ENCODE measurements at regions not wholly inside any gene's neighbourhood (a gene's known extent, or its start where the extent isn't known, plus 50 kb on each side); places are given as distances from the start of the nearest gene placed in this dataset.

GRCh38 chr2:40043641-40044040, 264.6 kb upstream of the THUMPD2 start:
- DNase-seq (ENCODE audit: low read depth): no peak
- no peak overlapping the region for H3K4me3 ChIP-seq (ENCODE audit: low read depth, low read length)
- TF ChIP-seq, protein P1, sequence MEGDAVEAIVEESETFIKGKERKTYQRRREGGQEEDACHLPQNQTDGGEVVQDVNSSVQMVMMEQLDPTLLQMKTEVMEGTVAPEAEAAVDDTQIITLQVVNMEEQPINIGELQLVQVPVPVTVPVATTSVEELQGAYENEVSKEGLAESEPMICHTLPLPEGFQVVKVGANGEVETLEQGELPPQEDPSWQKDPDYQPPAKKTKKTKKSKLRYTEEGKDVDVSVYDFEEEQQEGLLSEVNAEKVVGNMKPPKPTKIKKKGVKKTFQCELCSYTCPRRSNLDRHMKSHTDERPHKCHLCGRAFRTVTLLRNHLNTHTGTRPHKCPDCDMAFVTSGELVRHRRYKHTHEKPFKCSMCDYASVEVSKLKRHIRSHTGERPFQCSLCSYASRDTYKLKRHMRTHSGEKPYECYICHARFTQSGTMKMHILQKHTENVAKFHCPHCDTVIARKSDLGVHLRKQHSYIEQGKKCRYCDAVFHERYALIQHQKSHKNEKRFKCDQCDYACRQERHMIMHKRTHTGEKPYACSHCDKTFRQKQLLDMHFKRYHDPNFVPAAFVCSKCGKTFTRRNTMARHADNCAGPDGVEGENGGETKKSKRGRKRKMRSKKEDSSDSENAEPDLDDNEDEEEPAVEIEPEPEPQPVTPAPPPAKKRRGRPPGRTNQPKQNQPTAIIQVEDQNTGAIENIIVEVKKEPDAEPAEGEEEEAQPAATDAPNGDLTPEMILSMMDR (IDR thresholded peaks at IDR 0.05; ENCODE audit: control insufficient read depth, extremely low read depth, insufficient read depth): no peak

GRCh38 chr2:40043191-40043590, 264.1 kb upstream of the THUMPD2 start:
- H3K4me3 ChIP-seq (ENCODE audit: low read depth, low read length): no peak overlapping the region
- DNase-seq (ENCODE audit: low read depth): no peak

GRCh38 chr2:40041422-40042382, 262.6 kb upstream of the THUMPD2 start:
- TF ChIP-seq, protein P1 (IDR thresholded peaks at IDR 0.05; ENCODE audit: control insufficient read depth, extremely low read depth, insufficient read depth): no peak
- H3K4me3 ChIP-seq (ENCODE audit: low read depth, low read length): no peak overlapping the region
- no peak for DNase-seq (ENCODE audit: low read depth)

More at GRCh38 chr2:40043191-40043590, 264.1 kb upstream of the THUMPD2 start:
- TF ChIP-seq, protein P1 (IDR thresholded peaks at IDR 0.05; ENCODE audit: control insufficient read depth, extremely low read depth, insufficient read depth): no peak

- DNase-seq (ENCODE audit: low read depth): no peak
- TF ChIP-seq, protein P1 (IDR thresholded peaks at IDR 0.05; ENCODE audit: control insufficient read depth, extremely low read depth, insufficient read depth): no peak
- no peak overlapping the region for H3K4me3 ChIP-seq (ENCODE audit: low read depth, low read length)
These were observed 260.5 kb upstream of the THUMPD2 start for GRCh38 chr2:40039549-40039948.

GRCh38 chr2:40038646-40039045, 259.6 kb upstream of the THUMPD2 start:
- TF ChIP-seq, protein P1 (IDR thresholded peaks at IDR 0.05; ENCODE audit: control insufficient read depth, extremely low read depth, insufficient read depth): no peak
- no peak for DNase-seq (ENCODE audit: low read depth)
- no peak overlapping the region for H3K4me3 ChIP-seq (ENCODE audit: low read depth, low read length)

DNA sequence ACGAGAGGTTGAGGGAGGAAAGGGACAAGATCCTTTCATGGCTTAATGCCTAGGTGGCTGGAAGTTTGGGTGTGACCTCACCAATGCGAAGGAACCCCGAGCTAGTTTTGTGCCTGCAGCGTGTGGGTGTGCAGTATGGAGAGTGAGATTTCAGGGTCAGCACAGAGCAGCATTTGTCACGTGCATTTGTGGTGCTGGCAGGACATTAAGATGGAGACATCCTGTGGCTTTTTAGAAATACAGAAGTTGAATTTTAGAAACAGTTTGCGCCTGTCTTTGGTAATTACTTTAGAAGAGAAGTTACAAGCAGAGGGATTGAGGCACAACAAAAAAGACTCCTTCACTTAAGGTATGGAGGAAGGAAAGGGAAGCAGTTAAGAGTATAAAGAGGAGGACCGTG, 258.2 kb upstream of the THUMPD2 start:
- DNase-seq (ENCODE audit: low read depth): no peak
- no peak overlapping the region for H3K4me3 ChIP-seq (ENCODE audit: low read depth, low read length)
- TF ChIP-seq, protein P1 (IDR thresholded peaks at IDR 0.05; ENCODE audit: control insufficient read depth, extremely low read depth, insufficient read depth): no peak
